A549 (cell line): ENCODE measurements at regions not wholly inside any gene's neighbourhood (a gene's known extent, or its start where the extent isn't known, plus 50 kb on each side); places are given as distances from the start of the nearest gene placed in this dataset.

Source experiments
- CHD2 ChIP-seq: fragments of 150-350 bp; IDR thresholded peaks from 2 replicates; pipeline ENCODE4 v1.6.1; 2014; ENCODE audit warnings: low read length; ENCODE audit not compliant: partially characterized antibody
- CHD4 ChIP-seq: fragments of 200-600 bp; sonication (generic); IDR thresholded peaks from 2 replicates; pipeline ENCODE4 v1.6.1; 2016; ENCODE audit warnings: antibody characterized with exemption, mild to moderate bottlenecking, borderline replicate concordance
- CTCF ChIP-seq: fragments of >200 bp; sonication (Bioruptor Twin); formaldehyde crosslinking; IDR thresholded peaks from 3 replicates; pipeline ENCODE4 v1.5.1; 2016
- ELK1 ChIP-seq: fragments of 150-350 bp; IDR thresholded peaks from 2 replicates; pipeline ENCODE4 v1.6.1; 2014; ENCODE audit warnings: low read depth, mild to moderate bottlenecking, low read length
- EP300 ChIP-seq, 2 experiments: fragments of >200 bp; sonication (Bioruptor Twin); formaldehyde crosslinking; IDR thresholded peaks; 2 replicates in 1 of 2; 3 replicates in 1 of 2; pipeline ENCODE4 v1.6.1; 2016 to 2017
- HOXA7 ChIP-seq: fragments of 250-450 bp; sonication (Bioruptor Pico); IDR thresholded peaks from 2 replicates; pipeline ENCODE4 v1.5.0; 2020; ENCODE audit warnings: mild to moderate bottlenecking, moderate library complexity
- MAZ ChIP-seq: fragments of 150-350 bp; IDR thresholded peaks from 2 replicates; pipeline ENCODE4 v1.6.1; 2014; ENCODE audit warnings: antibody characterized with exemption, low read depth, low read length, borderline replicate concordance
- NR3C1 ChIP-seq: fragments of >200 bp; sonication (Bioruptor Twin); formaldehyde crosslinking; IDR thresholded peaks from 3 replicates; pipeline ENCODE4 v1.6.1; 2017
- POLR2A ChIP-seq: IDR thresholded peaks from 2 replicates; pipeline ENCODE4 v1.6.1; 2012; ENCODE audit warnings: mild to moderate bottlenecking, low read length
- RARB ChIP-seq: fragments of 250-450 bp; sonication (Bioruptor Pico); IDR thresholded peaks from 2 replicates; pipeline ENCODE4 v1.8.0; 2021; ENCODE audit warnings: mild to moderate bottlenecking, moderate library complexity
- RNF2 ChIP-seq: fragments of 200-600 bp; sonication (generic); IDR thresholded peaks from 2 replicates; pipeline ENCODE4 v1.6.1; 2016; ENCODE audit warnings: low read depth, mild to moderate bottlenecking, antibody characterized with exemption, moderate library complexity, borderline replicate concordance

- TF ChIP-seq RNF2 = no peak
- no peak for TF ChIP-seq CHD4
- no peak for TF ChIP-seq MAZ
- TF ChIP-seq NR3C1 = no peak
- no peak for TF ChIP-seq POLR2A
- no peak for TF ChIP-seq HOXA7 (CRISPR knock-in tag)
- TF ChIP-seq ELK1 = no peak
- TF ChIP-seq RARB = no peak
- TF ChIP-seq EP300 (IDR thresholded peaks at IDR 0.05) = no peak
- no peak for TF ChIP-seq CTCF
- TF ChIP-seq CHD2 = no peak
Observed at GRCh38 chr12:29071099-29071498, 78.0 kb upstream of the FAR2 start.
